HG03196 (cell line): ENCODE measurements at regions not wholly inside any gene's neighbourhood (a gene's known extent, or its start where the extent isn't known, plus 50 kb on each side); places are given as distances from the start of the nearest gene placed in this dataset.
"Not testable (repeated sequence)": the region's sequence is repeated elsewhere in the genome, so short reads cannot be mapped to it uniquely, and the experiment has no call there.

Experiments used
- ATAC-seq: cut with Tn5 transposase; IDR thresholded peaks from one replicate; pipeline ENCODE4 v1.9.1; 2021; ENCODE audit not compliant: unreplicated experiment

DNA sequence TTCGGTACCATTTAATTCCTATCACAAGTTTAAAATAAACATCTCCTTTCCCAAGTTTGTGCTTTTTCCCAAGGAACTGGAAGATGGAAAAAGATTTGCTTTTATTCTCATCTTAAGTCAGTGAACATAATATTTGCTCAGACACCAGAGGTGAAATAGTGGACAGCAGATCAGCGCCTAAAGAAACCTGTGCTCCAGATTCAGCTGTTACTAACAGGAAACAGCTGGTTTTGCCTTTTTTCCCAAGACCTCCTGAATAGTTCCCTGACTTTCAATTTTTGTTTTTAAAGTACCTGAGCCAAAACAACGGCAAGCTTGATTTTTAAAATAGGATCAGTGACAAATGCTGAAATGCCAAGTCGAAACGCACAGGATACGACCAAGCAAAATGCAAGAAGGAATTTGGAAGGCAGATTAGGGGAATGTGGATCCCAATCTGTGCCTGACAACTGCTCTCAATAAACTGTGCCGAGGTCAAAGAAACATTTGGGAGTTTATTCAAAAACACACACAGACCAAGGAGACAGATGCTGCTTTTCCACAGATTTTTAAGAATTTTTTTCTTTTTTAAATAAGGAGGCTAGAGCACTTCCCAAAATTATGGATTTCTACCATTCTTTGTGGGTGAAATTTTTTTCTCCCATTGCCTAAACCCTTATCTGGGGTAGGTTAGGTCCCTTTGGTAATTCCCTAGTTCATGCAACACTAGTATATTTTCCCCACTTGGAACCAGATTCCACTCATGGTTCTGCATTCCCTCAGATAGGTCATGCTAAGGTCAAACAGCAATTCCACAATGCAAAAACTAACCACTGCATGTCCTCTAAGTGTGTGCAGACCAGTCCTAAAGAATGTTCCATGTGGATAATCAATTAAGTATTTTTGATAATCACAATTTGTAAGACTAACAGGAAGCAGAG, 121.5 kb upstream of the PDE1A start:
- ATAC-seq = no peak

DNA sequence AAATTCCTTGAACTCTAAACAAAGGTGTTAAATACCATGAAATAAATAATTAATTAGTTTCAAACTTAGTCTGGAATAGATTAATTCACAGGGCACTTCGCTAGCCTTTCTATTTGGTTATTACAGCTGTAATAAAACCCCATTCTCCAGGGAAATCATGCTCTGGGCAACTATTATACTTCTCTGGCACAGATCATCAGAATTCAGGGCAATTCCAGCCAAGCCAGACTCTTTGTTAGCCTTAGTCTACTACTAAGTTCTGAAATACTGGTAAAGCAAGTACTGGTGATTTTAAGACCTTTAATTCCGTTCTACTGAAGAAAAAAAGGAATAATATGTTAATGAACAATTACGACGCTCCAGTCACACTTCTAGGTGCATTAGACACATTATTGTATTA, 123.4 kb upstream of the PDE1A start:
- ATAC-seq = no peak

DNA sequence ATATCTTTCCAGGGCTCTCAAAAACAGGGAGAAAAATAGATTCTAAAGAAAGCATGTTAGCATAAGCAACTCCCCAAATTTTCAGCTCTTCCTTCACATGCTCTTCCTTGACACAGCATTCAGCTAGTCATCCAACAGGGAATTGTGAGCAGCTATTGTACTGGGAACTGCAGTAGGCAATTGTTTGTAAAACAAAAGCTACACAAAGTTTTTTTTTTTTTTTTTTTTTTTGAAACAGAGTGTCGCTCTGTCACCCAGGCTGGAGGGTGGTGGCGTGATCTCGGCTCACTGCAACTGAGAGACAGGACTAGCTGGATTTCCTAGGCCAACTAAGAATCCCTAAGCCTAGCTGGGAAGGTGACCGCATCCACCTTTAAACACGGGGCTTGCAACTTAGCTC, 125.4 kb upstream of the PDE1A start:
- not testable (repeated sequence) for ATAC-seq

DNA sequence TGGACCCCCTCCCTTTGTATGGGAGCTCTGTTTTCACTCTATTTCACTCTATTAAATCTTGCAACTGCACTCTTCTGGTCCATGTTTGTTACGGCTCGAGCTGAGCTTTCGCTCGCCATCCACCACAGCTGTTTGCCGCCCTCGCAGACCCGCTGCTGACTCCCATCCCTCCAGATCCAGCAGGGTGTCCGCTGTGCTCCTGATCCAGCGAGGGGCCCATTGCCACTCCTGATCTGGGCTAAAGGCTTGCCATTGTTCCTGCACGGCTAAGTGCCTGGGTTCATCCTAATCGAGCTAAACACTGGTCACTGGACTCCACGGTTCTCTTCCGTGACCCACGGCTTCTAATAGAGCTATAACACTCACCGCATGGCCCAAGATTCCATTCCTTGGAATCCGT, 125.9 kb upstream of the PDE1A start:
- ATAC-seq = not testable (repeated sequence)

DNA sequence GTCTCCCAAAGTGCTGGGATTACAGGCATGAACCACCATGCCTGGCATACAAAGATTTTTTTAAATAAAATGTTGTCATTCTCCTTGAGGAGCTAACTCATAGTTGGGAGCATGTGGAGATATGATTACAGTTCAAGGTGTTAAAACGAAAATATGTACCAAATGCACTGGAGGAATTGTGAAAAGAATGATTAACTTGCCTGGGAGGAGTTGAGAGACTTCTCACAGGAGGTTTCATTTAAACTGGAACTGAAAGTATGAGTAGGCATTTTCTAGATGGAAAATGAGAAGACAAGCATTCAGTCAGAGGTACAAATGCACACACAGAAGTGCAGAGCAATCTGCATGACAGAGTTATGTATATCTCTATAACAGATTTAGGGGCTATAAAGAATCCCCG, 126.6 kb upstream of the PDE1A start:
- peak; percentile 100 for ATAC-seq

DNA sequence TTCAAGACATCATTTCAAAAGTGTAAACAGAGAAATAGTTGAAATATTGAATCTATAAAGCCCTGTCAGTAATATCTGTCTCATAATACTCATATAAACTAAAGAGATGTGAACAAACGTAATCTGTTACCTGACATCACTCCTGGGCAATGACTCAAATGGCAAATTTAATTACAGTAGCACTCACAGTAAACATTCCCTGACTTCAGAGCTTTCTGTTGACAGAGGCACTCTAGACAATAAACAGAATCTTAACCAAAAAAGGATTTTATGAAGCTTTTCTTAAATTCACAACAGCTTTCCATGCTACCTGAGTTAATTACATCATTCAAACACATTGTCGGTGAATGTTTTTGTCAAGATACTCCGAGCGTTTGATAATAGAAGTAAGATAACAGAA, 128.1 kb upstream of the PDE1A start:
- ATAC-seq = no peak

DNA sequence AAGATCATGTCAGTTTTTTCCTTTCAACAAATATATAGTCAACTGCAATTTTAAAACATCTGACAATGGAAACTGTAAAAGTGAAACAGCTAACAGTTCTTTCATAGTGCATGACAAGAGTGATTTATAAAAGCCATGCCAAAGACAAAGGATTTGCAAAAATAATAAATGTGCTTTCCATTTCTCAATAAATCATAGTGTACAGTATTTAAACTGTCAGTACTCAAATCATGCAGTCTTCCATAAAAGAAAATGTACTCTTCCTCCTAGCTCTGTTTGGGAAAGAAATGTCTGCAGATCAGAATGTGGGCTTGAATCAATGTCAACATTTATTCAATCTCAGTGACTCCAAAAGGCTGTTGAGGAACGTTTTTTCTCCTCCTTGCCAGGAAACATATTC, 131.7 kb upstream of the PDE1A start:
- ATAC-seq = no peak

DNA sequence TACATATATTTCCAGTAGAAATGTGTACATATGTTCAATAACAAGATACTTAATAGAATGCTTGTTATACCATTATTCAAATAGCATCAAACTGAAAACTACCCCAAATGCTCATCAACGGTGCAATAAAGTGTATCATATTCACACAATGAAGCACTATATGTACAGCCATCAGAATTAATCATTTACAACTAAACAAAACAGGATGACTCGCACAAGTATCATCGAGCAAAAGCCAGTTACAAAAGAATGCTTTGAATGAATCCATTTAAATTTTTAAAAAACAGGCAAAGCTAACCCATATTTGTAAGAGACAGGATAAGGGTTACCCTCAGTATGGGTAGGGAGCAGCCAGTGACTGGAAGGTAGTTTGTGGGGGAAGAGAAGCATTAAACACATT, 132.8 kb upstream of the PDE1A start:
- no peak for ATAC-seq

DNA sequence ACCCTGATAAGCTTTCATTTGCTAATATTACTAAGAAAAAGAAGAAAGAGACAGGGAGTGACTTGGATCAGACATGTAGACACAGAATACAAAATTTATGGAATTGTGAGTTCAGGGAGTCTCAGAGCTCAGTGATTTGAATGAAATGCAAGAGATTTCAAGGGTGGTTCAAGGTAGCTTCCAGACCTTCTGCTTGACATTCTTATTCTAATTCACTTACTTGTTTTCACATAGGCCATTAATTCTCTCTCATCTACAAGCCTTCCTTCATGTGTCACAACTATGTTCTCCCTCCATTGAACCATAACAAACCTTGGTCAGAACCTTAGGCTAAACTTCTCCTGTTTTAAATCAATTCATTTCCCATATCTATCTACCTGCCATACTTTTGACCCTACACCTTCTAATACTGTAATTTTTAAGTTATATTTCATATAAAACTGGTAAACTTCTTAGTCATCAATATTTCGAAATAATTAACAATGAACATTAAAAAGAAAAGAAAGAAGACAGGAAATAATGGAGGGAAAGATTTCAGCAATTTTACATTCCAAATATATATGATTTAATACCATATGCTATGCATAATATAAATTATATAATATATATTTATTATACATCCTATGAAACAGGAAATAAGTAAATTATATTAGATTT, 139.2 kb upstream of the PDE1A start:
- no peak for ATAC-seq

DNA sequence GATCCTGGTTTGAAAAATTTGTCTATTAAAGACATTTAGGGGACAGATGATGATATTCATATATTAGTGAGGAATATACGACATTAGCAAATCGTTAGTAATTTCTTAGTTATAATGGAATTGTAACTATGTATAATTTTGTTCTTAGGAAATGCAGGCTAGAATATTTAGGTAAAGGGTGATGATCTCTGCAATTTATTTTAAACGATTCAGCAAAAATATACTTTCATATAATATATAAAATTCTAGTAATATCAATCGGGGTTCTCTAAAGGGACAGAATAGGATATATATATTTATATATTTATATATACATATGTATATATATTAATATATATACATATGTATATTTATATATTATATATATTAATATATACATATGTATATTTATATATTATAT, 142.5 kb upstream of the DNAJC10 start:
- ATAC-seq = no peak

DNA sequence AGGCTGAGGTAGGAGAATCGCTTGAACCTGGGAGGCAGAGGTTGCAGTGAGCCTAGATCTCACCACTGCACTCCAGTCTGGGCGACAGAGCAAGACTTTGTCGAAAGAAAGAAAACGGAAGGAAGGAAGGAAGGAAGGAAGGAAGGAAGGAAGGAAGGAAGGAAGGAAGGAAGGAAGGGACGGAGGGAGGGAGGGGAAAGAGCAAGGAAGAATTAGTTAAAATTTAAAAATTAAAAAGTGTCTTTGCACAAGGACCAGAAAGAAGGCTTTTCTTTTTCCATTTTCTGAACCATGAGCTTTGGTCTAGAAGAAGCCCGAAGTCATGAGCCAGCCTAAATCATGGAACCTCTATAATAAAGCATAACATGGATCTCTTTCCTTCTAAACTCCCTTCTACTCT, 138.2 kb upstream of the DNAJC10 start:
- no peak for ATAC-seq

DNA sequence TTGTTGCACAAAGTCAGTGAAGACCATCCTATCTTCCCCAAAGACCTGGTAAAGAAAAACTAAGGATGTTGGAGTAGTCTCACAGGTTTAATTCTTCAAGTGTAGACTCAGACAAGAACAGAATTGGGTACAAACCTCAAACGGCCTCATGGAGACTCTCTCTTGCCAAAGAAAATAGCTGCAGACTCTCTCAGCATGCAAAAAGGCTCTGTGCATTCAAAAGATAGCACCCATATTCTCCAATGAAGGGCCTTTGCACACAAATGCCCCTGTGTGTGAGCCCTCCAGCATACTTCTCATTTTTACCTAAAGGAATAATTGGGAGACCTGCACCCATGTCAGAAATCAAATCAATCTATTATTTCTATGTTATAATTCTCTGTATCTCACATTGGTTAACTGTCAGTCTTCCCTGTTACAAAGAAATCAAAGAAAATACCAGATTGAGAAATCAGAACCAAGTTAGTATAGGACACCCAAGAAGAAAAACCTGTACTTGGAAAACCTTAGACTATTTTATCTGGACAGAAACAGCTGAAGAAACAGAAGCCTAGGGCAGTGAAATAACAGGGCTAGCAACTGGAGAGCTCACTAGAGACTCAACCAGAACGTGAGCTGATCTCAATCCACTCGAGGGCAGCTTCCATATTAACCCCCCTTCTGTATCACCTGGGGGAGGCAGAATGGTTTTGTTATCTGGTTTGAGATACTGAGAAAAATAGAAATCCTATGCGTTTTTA, 134.7 kb upstream of the DNAJC10 start:
- ATAC-seq = no peak

DNA sequence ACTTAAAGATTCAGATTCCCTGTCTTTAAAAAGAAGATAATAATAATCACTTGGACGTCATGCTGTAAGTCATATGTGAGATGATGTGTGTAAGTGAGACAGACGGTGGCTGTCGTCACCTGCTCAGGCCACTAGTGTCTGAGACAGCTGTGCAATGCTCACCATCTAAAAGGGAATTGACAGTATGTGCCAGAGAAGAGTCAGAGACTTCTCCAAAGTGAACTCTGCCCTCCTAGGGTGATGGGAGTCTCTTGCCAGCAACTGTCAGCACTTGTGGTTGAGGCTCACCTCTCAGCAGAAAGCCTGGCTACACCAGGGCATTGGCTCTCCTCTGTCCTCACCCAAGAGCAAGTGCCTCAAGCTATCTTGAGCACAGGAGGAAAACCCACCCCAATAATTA, 131.6 kb upstream of the DNAJC10 start:
- ATAC-seq = no peak

DNA sequence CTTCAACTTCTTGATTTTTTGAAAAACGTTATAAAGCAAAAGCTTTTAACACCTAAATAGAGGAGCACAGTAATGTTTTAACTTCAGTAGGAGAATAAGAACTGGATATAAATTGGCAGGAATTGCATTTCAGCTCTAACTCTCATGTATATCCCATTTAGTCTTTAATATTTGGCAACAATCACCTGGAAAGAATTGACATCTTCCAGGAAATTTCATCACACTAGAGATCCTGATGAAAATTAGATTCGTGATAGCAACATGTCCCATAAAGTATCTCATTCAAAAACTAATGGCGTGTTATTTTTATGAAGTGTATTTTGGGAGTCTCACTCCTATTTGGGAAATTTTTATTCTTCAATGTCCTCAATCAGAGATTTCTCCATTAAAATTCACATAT, 131.1 kb upstream of the DNAJC10 start:
- no peak for ATAC-seq

DNA sequence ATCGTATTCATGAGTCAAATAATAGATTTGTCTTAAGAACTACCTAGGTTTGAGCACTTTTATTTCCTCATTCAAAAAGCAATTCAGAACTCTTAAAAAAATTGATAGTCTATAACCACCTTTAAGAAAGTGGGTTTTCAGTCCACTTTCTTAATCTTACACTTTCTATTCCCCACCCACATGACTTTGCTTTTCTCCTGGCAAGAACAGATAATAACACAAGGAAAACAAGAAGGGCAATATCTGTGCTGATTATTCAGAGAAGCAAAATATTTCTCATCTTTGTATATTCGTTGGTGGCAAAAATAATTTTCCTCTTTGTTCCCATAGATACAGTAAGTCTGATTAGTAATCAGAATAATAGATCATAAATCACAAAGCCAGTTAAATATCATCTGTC, 130.6 kb upstream of the DNAJC10 start:
- no peak for ATAC-seq

DNA sequence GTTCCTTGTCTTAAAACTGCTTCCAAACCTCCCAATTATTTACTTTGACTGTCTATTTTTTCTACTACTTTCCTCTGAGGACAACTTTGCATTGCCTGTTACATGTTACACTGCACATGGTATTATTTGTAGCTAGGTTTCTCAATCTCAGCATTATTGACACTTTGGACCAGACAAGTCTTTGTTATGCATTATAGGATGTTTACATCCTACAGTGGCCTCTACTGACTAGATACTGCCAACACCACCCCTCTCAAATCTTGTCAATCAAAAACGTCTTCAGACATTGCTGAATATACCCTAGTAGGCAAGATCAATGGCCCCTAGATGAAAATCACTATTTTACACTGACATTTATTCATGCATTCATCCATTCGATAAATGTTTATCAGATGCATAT, 129.6 kb upstream of the DNAJC10 start:
- peak; percentile 74 for ATAC-seq

DNA sequence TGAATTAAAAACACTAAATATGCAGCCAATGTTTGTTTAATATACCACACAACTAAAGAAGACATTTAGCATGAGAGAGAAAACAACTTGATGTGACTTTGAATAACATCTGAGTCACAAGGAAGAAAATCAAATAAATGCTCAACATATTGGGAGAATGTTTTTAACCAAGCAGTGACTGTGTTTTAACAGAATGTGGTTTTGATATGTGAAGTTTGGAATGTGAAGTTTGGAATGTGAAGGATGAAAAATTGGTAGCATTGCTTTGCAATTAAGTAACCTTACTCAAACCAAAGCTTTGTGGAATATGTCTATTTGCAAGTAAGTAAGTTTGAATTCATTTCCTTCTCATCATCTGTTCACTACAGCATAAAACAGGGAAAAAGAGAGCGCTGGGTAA, 128.2 kb upstream of the DNAJC10 start:
- ATAC-seq = no peak

DNA sequence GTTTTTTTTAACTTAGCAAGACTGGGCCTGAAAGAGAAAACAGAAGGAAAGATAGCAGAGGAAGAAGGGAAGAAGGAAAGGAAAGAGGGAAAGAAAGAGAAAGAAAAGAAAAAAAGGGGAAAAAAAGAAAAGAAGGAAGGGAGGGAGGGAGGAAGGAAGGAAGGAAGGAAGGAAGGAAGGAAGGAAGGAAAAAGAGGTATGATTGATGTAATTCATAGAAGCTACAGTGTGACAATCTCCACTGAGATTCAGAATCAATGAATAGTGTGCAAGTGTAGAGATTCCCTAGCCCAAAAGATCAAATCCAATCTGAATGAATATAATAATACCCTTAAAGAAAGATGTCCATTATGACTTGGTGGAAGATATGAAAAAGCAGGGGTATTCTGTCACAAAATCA, 126.9 kb upstream of the DNAJC10 start:
- ATAC-seq = no peak

DNA sequence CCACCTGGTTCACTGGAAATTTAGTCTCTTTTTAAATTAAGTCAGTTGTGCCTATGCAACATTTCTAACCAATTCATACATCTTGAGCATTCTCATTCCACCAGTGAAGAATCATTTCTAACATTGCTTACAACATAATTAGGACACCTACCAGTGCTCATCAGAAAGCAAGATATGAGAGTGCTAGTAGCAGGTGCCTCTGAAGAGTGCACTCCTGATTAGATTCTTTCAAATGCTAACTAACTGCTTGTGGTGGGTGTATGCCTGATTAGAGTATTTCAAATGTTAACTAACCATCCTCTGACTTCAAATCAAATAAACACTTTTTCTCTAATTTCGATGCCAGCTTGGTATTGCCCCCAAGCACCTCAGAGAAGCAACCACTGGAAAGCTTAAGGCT, 124.3 kb upstream of the DNAJC10 start:
- no peak for ATAC-seq

DNA sequence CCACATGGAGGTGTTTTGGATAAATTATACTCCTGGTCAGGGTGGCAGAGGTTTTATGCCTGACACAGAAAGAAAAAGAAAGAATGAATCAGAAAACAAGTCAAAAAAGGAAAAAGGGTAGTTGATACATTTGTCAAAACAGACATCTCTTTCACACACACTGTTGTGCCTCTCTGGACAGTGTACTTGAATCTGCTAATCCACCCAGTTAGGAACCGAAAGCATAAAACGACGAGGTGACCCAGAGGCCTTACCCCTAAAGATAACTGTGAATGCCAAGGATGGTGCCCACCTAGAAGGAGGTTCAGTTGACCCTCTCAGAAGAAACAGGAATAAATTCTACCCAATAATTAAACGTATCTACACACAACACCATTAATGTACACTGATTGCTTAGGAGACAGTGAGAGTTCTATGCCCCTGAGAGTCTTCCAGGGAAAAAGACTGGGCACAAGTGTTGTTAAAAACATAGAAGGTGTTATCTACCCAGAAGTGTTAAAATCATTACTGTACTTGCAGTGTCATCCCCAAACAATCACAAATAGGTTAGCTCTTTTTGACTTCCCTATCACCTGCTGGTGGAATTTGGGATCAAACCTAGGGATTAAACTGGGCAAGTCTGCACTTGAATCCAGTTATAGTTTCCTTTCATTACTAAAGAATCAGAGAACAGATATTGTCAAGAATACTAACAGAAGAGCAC, 123.2 kb upstream of the DNAJC10 start:
- ATAC-seq = no peak

DNA sequence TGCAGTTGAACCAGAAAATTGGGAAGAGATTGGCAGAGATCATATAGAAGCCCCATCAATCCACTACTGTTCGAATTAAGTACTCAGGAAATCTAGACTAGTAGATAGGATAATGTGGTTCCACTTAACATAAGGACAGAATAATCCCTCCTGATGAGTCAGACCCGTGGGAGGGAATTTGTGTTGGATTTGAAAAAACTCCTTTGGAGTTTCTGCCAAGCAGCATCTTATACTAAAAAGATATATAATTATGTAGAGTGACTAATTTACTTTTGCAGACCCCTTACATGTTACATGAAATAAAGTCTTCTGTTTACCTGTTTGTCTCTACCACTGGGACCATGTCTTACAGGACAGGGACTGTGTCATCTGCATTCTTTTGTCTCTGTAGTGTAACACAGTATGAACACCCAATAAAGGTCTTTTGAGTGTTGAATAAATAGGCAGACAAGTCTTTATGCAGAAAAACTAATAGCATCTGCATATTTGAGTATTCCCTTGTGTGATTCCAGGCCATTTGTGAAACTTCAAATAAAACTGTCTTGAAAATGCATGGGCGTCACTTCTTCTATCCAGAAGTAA, 122.6 kb upstream of the DNAJC10 start:
- ATAC-seq = no peak
